Activated naive CD4-positive, alpha-beta T cell treated with anti-CD3 and anti-CD28 coated beads, Interleukin-2, amount 50 U/mL, for 72 hours (primary cell): ENCODE measurements at regions not wholly inside any gene's neighbourhood (a gene's known extent, or its start where the extent isn't known, plus 50 kb on each side); places are given as distances from the start of the nearest gene placed in this dataset.

Experiments used
- ATAC-seq, 2 donors: fragments of 150-1000 bp; cut with Tn5 transposase; 2 replicates each; pipeline ENCODE4 v1.10.0; 2021; ENCODE audit warnings: mild to moderate bottlenecking in 2 of 2, moderate library complexity in 2 of 2
- DNase-seq, 2 donors: peaks; one replicate each; pipeline ENCODE4 v3.0.0; 2021 to 2022; ENCODE audit warnings: low spot score in 2 of 2
- H3K27ac Mint-ChIP-seq, 2 donors: one replicate each; pipeline ENCODE4 v1.8.0; 2022; ENCODE audit warnings: mild to moderate bottlenecking in 2 of 2, mixed read lengths in 2 of 2
- H3K36me3 Mint-ChIP-seq, 2 donors: one replicate each; pipeline ENCODE4 v1.8.0; 2022; ENCODE audit warnings: mixed read lengths in 2 of 2
- H3K9me3 Mint-ChIP-seq, 2 donors: one replicate each; pipeline ENCODE4 v1.8.0; 2022; ENCODE audit warnings: mixed read lengths in 2 of 2

GRCh38 chr7:81648716-81649115, 121.1 kb downstream of the HGF start:
- DNase-seq (no peak), ATAC-seq (no peak)
- H3K36me3 Mint-ChIP-seq: no peaks in the 10 kb centered on the region
- no peak overlapping the region for H3K27ac Mint-ChIP-seq
- H3K9me3 Mint-ChIP-seq: peaks cover 7 to 15% of the 10 kb centered on the region in 2 donors

DNA sequence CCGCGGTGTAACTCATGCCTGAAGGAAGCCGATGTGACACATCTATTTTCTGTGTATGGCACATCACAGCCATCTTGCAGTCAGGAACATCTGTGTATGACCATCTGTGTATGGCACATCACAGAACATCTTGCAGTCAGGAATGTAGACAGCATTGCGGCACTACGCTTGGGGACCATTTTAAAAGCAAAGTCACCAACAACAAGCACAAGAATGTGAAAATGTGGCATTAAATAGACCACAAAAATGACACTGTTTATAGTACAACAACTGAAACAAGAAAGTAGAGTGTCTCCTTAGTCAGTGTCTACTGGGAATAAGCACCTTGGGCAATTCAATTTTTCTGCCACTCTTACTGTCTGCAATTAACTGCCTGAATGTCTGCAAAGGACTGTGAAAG, 124.4 kb downstream of the HGF start:
- Mint-ChIP-seq H3K9me3 (peaks cover 7 to 9% of the 10 kb centered on the region in 2 donors), H3K27ac (no peak overlapping the region), H3K36me3 (no peaks in the 10 kb centered on the region)
- DNase-seq: no peak
- no peak for ATAC-seq

GRCh38 chr7:81641873-81642272, 128.0 kb downstream of the HGF start:
- Mint-ChIP-seq H3K9me3 (peaks cover 11 to 23% of the 10 kb centered on the region in 2 donors), H3K27ac (no peak overlapping the region), H3K36me3 (no peaks in the 10 kb centered on the region)
- ATAC-seq (no peak), DNase-seq (no peak)

- no peak for DNase-seq
- Mint-ChIP-seq H3K9me3 (peaks cover 4 to 23% of the 10 kb centered on the region in 2 donors), H3K36me3 (no peaks in the 10 kb centered on the region), H3K27ac (no peak overlapping the region)
- no peak for ATAC-seq
Observed at GRCh38 chr7:81638198-81638597, 131.6 kb downstream of the HGF start.

DNA sequence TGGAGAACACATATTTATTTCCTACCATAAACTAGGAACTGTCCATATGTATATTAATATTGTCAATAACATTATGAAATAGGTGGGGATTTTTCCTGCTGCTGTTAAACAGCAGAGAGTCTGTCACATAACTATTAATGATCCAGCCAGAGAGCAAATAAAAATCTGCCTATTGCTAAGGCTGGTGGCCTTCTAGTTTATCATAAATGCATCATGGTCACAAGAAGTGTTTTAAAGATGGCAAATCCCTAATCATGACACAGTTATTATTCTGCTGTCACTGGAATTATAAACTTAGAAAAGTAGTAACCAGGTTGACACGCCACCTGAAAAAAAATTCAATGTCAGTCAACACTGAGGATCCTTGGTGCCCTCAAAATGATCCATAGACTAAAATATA, 132.3 kb downstream of the HGF start:
- DNase-seq (no peak), ATAC-seq (no peak)
- Mint-ChIP-seq H3K36me3 (no peaks in the 10 kb centered on the region), H3K9me3 (peaks cover 4 to 23% of the 10 kb centered on the region in 2 donors), H3K27ac (no peak overlapping the region)

GRCh38 chr7:81632418-81632817, 137.4 kb downstream of the HGF start:
- ATAC-seq: no peak
- no peak for DNase-seq
- Mint-ChIP-seq H3K9me3 (no peaks in the 10 kb centered on the region), H3K27ac (no peak overlapping the region), H3K36me3 (no peaks in the 10 kb centered on the region)

DNA sequence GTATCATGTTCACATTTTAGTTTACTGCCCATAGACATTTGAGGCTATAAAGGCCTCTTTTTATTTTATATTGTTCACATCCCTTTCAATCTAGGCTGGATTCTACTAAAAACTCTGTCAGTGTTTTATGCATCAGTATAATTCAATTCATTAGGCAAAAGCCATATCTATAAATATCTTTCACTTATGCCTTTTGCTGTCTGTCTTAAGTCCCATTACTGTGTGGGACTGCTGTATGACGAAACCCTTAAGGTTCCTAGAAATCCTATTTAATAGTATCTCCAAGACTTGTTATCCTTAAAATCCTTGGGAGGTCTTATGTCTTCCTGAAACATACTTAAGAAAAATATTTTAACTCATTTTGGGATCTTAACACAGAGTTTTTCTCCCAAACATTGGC, 139.2 kb downstream of the HGF start:
- Mint-ChIP-seq H3K36me3 (no peaks in the 10 kb centered on the region), H3K27ac (no peak overlapping the region), H3K9me3 (no peaks in the 10 kb centered on the region)
- no peak for DNase-seq
- ATAC-seq: no peak

- no peaks in the 10 kb centered on the region for H3K36me3 Mint-ChIP-seq
- H3K9me3 Mint-ChIP-seq: no peaks in the 10 kb centered on the region
- ATAC-seq (no peak), DNase-seq (no peak)
- H3K27ac Mint-ChIP-seq: no peak overlapping the region
Observed at GRCh38 chr7:81629702-81630101, 140.1 kb downstream of the HGF start.

GRCh38 chr7:81628951-81629350, 140.9 kb downstream of the HGF start:
- Mint-ChIP-seq H3K36me3 (no peaks in the 10 kb centered on the region), H3K9me3 (peaks cover 0 to 3% of the 10 kb centered on the region in 2 donors), H3K27ac (no peak overlapping the region)
- DNase-seq (no peak), ATAC-seq (no peak)

GRCh38 chr7:81627536-81628287, 142.1 kb downstream of the HGF start:
- DNase-seq: no peak
- Mint-ChIP-seq H3K27ac (no peak overlapping the region), H3K36me3 (no peaks in the 10 kb centered on the region), H3K9me3 (peaks cover 0 to 3% of the 10 kb centered on the region in 2 donors)
- no peak for ATAC-seq

DNA sequence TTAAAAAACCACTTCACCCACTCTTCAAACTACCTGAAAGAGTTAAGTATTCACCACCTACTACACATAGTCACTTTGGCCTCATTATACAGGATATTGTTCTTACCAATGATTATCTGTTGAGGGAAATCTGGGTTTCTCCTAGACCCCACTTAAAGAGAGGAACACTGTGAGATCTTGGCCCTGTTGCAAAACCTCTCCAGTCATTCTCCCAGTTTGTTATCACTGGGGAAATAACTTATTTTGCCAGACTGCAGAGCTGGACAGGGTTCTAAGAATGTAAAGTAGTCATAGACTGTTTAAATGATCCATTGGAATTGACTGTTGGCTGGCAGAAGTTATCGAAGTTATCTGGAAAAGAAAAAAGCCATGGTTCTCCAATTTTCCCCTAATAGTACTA, 143.8 kb downstream of the HGF start:
- Mint-ChIP-seq H3K36me3 (no peaks in the 10 kb centered on the region), H3K9me3 (peaks cover 0 to 3% of the 10 kb centered on the region in 2 donors), H3K27ac (no peak overlapping the region)
- ATAC-seq (no peak), DNase-seq (no peak)

GRCh38 chr7:81624650-81625631, 144.9 kb downstream of the HGF start:
- Mint-ChIP-seq H3K27ac (no peak overlapping the region), H3K36me3 (no peaks in the 10 kb centered on the region), H3K9me3 (peaks cover 0 to 3% of the 10 kb centered on the region in 2 donors)
- DNase-seq (no peak), ATAC-seq (no peak)

- DNase-seq (no peak), ATAC-seq (no peak)
- no peak overlapping the region for H3K27ac Mint-ChIP-seq
- H3K36me3 Mint-ChIP-seq: no peaks in the 10 kb centered on the region
- peaks cover 0 to 3% of the 10 kb centered on the region in 2 donors for H3K9me3 Mint-ChIP-seq
Observed at GRCh38 chr7:81624021-81624592, 145.7 kb downstream of the HGF start.

- H3K36me3 Mint-ChIP-seq: no peaks in the 10 kb centered on the region
- ATAC-seq (no peak), DNase-seq (no peak)
- H3K27ac Mint-ChIP-seq: no peak overlapping the region
- H3K9me3 Mint-ChIP-seq: peaks cover 0 to 3% of the 10 kb centered on the region in 2 donors
Observed at GRCh38 chr7:81623251-81623855, 146.5 kb downstream of the HGF start.

DNA sequence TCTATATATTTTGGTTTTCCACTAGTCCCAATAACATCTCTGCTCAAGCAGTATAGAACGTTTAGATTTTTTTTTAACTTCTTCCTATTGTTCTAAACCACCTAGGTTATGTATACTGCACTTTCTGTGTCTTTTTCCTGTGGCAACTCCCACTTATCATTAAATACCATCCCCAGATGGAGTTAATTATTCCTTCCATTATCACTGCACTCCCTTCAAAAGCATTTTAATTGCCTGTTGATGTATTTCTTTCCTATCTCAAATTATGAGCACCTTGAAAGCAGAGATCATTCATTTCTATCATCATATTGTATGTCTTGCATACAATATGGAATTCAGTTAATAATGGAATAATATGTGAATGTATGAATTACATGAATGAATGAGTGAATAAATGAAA, 148.0 kb downstream of the HGF start:
- ATAC-seq (no peak), DNase-seq (no peak)
- no peaks in the 10 kb centered on the region for H3K36me3 Mint-ChIP-seq
- H3K27ac Mint-ChIP-seq: no peak overlapping the region
- peaks cover 0 to 3% of the 10 kb centered on the region in 2 donors for H3K9me3 Mint-ChIP-seq

GRCh38 chr7:81618396-81619014, 151.3 kb downstream of the HGF start:
- H3K27ac Mint-ChIP-seq: no peak overlapping the region
- H3K9me3 Mint-ChIP-seq: peaks cover 3 to 5% of the 10 kb centered on the region in 2 donors
- H3K36me3 Mint-ChIP-seq: no peaks in the 10 kb centered on the region
- ATAC-seq: no peak
- no peak for DNase-seq
